ENCODE measurements at regions not wholly inside any gene's neighbourhood (a gene's known extent, or its start where the extent isn't known, plus 50 kb on each side); places are given as distances from the start of the nearest gene placed in this dataset.

- no peak for TF ChIP-seq CTCF (conservative IDR thresholded peaks at IDR 0.05; ENCODE audit: low read depth, low read length)
- no peak overlapping the region for H3K4me3 ChIP-seq (IDR thresholded peaks at IDR 0.05; ENCODE audit: insufficient read depth, low read depth, low read length)
- H3K27ac ChIP-seq: no peak overlapping the region
- H3K4me1 ChIP-seq (ENCODE audit: low read depth, poor library complexity, severe bottlenecking): no peaks in the 10 kb centered on the region
- H3K79me2 ChIP-seq (ENCODE audit: insufficient read depth, low read depth): no peaks in the 10 kb centered on the region
- H2AFZ ChIP-seq (ENCODE audit: low read depth): no peak overlapping the region
- no peak overlapping the region for H3K4me2 ChIP-seq
- no peaks in the 10 kb centered on the region for H3K36me3 ChIP-seq (ENCODE audit: insufficient read depth)
- H4K20me1 ChIP-seq (ENCODE audit: insufficient read depth): no peaks in the 10 kb centered on the region
- H3K9ac ChIP-seq: no peak overlapping the region
- H3K27me3 ChIP-seq (ENCODE audit: insufficient read depth, low read depth): no peaks in the 10 kb centered on the region
These were observed 80.3 kb upstream of the ETS2 start for GRCh38 chr21:38725196-38726157.

- no peaks in the 10 kb centered on the region for H4K20me1 ChIP-seq (ENCODE audit: insufficient read depth)
- H3K4me1 ChIP-seq (ENCODE audit: low read depth, poor library complexity, severe bottlenecking): no peaks in the 10 kb centered on the region
- no peaks in the 10 kb centered on the region for H3K79me2 ChIP-seq (ENCODE audit: insufficient read depth, low read depth)
- H3K4me2 ChIP-seq: no peak overlapping the region
- H3K4me3 ChIP-seq (IDR thresholded peaks at IDR 0.05; ENCODE audit: insufficient read depth, low read depth, low read length): no peak overlapping the region
- no peak overlapping the region for H2AFZ ChIP-seq (ENCODE audit: low read depth)
- no peak for TF ChIP-seq CTCF (conservative IDR thresholded peaks at IDR 0.05; ENCODE audit: low read depth, low read length)
- H3K27me3 ChIP-seq (ENCODE audit: insufficient read depth, low read depth): no peaks in the 10 kb centered on the region
- H3K27ac ChIP-seq: no peak overlapping the region
- H3K36me3 ChIP-seq (ENCODE audit: insufficient read depth): no peaks in the 10 kb centered on the region
- no peak overlapping the region for H3K9ac ChIP-seq
These were observed 79.2 kb upstream of the ETS2 start for GRCh38 chr21:38726482-38726881.

- Histone ChIP-seq H3K36me3 (ENCODE audit: insufficient read depth) (no peaks in the 10 kb centered on the region), H4K20me1 (ENCODE audit: insufficient read depth) (no peaks in the 10 kb centered on the region), H3K4me1 (ENCODE audit: low read depth, poor library complexity, severe bottlenecking) (peaks cover 6% of the 10 kb centered on the region), H3K9ac (no peak overlapping the region), H3K27me3 (ENCODE audit: insufficient read depth, low read depth) (no peaks in the 10 kb centered on the region), H3K27ac (no peak overlapping the region), H3K4me2 (no peak overlapping the region), H2AFZ (ENCODE audit: low read depth) (no peak overlapping the region), H3K4me3 (IDR thresholded peaks at IDR 0.05; ENCODE audit: insufficient read depth, low read depth, low read length) (no peak overlapping the region), H3K79me2 (ENCODE audit: insufficient read depth, low read depth) (no peaks in the 10 kb centered on the region)
- TF ChIP-seq CTCF (conservative IDR thresholded peaks at IDR 0.05; ENCODE audit: low read depth, low read length): no peak
These were observed 76.4 kb upstream of the ETS2 start for GRCh38 chr21:38729291-38729690.

GRCh38 chr21:38729754-38730379 lies 75.9 kb upstream of the ETS2 start:
- Histone ChIP-seq H2AFZ (ENCODE audit: low read depth) (no peak overlapping the region), H3K4me2 (no peak overlapping the region)

More at GRCh38 chr21:38729754-38730379, 75.9 kb upstream of the ETS2 start:
- peaks cover 6% of the 10 kb centered on the region for H3K4me1 ChIP-seq (ENCODE audit: low read depth, poor library complexity, severe bottlenecking)
- H3K4me3 ChIP-seq (IDR thresholded peaks at IDR 0.05; ENCODE audit: insufficient read depth, low read depth, low read length): no peak overlapping the region
- no peaks in the 10 kb centered on the region for H4K20me1 ChIP-seq (ENCODE audit: insufficient read depth)
- H3K79me2 ChIP-seq (ENCODE audit: insufficient read depth, low read depth): no peaks in the 10 kb centered on the region
- H3K27ac ChIP-seq: no peak overlapping the region
- H3K9ac ChIP-seq: no peak overlapping the region
- no peak for TF ChIP-seq CTCF (conservative IDR thresholded peaks at IDR 0.05; ENCODE audit: low read depth, low read length)
- no peaks in the 10 kb centered on the region for H3K36me3 ChIP-seq (ENCODE audit: insufficient read depth)
- no peaks in the 10 kb centered on the region for H3K27me3 ChIP-seq (ENCODE audit: insufficient read depth, low read depth)

Data from KMS-11 (cell line).